ENCODE measurements at regions not wholly inside any gene's neighbourhood (a gene's known extent, or its start where the extent isn't known, plus 50 kb on each side); places are given as distances from the start of the nearest gene placed in this dataset.
"Not testable (repeated sequence)": the region's sequence is repeated elsewhere in the genome, so short reads cannot be mapped to it uniquely, and the experiment has no call there.

DNA sequence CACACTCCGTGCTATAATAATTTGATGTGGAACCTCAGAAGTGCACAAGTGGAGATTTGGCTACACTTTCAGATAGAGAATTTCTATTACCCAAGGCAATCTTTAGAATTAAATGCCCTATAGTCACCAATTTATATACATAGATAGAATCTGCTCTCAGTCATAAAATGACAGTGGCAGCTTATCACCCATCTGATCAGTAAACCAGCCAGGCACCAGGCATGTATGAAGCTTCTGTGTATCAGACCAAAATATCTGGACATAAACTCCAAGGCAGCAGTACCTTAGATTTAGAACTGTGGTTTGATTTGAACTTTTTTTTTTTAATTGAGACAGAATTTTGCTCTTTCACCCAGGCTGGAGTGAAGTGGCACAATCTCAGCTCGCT lies 180.9 kb downstream of the IPMK start:
- peaks cover 2% of the 10 kb centered on the region for H3K9me3 Mint-ChIP-seq
- H3K4me3 Mint-ChIP-seq, result no peak overlapping the region
- ATAC-seq (ENCODE audit: low read depth) (no peak), DNase-seq (ENCODE audit: low spot score in 2 of 2) (no peak)
- no peak overlapping the region for H3K27ac Mint-ChIP-seq
- H3K36me3 Mint-ChIP-seq, result no peaks in the 10 kb centered on the region
- peaks cover 4% of the 10 kb centered on the region for H3K27me3 Mint-ChIP-seq
- H3K4me1 Mint-ChIP-seq, result no peaks in the 10 kb centered on the region

DNA sequence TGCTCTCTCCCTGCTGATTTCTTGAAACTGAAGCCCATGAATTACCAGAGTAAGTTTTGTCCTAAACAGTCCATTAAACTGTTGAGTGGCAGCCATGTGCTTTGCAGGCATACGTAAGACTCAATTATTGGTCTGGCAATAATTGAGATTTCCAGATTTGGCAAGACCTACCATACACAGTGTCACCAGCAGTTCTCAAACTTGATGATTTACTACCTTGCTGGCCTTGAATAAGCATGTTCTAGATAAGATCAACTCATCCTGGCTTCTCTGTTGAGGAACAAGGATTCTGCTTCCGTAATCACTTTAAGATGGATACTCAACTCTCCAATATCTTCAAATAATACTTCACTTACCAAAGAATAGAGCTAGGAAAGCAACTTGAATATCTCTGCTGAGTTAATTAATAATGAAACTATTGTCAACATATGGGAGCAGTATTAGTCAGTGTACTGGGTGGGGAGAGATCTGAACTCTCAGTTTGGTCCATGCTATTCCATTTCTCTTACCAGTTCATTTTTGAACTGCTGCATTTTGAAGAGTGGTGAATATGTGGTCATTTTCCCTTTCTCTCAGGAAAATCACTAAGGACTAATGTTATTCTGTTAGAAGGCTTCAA lies 181.4 kb downstream of the IPMK start:
- peaks cover 7% of the 10 kb centered on the region for H3K27me3 Mint-ChIP-seq
- peaks cover 2% of the 10 kb centered on the region for H3K9me3 Mint-ChIP-seq
- no peak for ATAC-seq (ENCODE audit: low read depth)
- no peaks in the 10 kb centered on the region for H3K36me3 Mint-ChIP-seq
- no peak overlapping the region for H3K27ac Mint-ChIP-seq
- DNase-seq (ENCODE audit: low spot score in 2 of 2), result no peak
- no peak overlapping the region for H3K4me3 Mint-ChIP-seq
- H3K4me1 Mint-ChIP-seq, result no peaks in the 10 kb centered on the region

DNA sequence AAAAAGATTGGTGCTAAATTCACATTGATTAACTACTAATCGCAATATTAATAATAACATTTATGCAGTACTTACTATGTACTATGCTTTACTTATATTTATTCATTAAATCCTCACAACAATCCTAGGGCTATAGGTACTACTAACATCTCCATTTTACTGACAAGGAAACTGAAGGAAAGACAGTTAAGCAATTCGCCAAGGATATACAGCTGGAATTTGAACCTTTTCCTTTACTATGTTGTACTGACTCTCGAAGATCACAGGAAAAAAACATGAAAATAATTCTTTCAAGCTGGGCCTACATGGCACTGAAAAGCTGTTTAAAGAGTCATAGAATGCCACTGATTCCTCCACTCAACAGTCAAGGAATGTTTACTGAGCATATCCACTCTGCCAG lies 185.4 kb downstream of the IPMK start:
- ATAC-seq (ENCODE audit: low read depth) (no peak), DNase-seq (ENCODE audit: low spot score in 2 of 2) (no peak)
- no peak overlapping the region for H3K4me3 Mint-ChIP-seq
- peaks cover 5% of the 10 kb centered on the region for H3K27me3 Mint-ChIP-seq
- H3K36me3 Mint-ChIP-seq, result no peaks in the 10 kb centered on the region
- H3K9me3 Mint-ChIP-seq, result peaks cover 2% of the 10 kb centered on the region
- H3K4me1 Mint-ChIP-seq, result no peaks in the 10 kb centered on the region
- no peak overlapping the region for H3K27ac Mint-ChIP-seq

DNA sequence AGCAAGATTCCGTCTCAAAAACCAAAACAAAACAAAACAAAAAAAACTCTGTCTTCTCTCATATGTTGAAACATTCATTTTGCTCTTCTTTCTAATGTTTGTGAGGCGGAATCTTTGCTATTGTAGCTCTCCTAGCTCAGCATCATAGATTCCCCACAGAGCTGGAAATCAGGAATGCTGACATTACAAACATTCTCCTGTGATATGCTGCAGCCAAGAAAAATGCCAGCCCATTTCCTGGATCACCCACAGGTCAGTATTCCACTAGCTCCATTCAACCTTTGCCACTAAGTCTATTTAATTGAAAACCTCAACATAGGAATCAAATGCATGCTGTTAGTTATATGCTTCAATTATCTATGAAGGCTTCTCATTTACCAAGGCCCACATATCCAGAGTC lies 186.3 kb downstream of the IPMK start:
- Mint-ChIP-seq H3K27ac (no peak overlapping the region), H3K4me3 (no peak overlapping the region), H3K27me3 (peaks cover 5% of the 10 kb centered on the region), H3K9me3 (peaks cover 2% of the 10 kb centered on the region), H3K4me1 (no peaks in the 10 kb centered on the region), H3K36me3 (no peaks in the 10 kb centered on the region)
- DNase-seq (ENCODE audit: low spot score in 2 of 2), result no peak
- ATAC-seq (ENCODE audit: low read depth), result no peak

DNA sequence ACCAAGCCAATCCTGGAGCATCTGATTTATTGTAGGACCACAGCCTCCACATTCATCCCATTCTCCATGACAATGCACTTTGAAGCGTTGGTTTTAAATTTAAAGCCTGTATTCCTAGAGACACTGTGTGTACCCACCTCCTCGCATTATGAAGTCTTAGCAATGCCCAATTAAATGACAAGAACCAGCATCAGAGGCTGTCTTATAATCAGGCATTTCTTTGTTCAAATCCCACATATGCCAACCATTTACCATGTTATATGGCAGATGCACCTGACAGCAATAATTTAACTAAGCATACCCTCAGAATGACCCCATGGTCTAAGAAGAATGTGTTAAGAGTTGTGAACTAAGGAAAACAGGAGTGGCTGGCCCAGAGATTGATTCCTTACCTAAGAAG lies 188.2 kb downstream of the IPMK start:
- peaks cover 3% of the 10 kb centered on the region for H3K27me3 Mint-ChIP-seq

DNA sequence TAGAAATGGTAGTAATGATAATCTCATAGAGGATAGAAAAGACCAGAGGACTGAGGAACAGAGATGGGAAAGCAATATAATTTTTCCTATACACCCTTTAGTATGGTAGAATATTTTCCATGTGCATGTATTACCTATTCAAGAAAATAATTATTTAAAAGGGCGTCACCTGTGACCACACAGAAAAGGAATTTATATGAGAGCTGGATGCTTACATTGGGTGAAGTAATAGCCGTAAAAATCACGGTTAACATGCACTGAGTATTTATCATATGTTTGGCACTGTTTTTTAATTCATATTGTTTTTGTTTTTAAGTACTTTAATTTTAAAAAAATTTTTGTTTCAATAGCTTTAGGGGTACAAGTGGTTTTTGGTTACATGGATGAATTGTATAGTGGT lies 195.1 kb downstream of the IPMK start:
- ATAC-seq (ENCODE audit: low read depth), result no peak
- Mint-ChIP-seq H3K36me3 (no peaks in the 10 kb centered on the region), H3K4me1 (no peaks in the 10 kb centered on the region), H3K27ac (no peak overlapping the region), H3K4me3 (no peak overlapping the region), H3K9me3 (no peaks in the 10 kb centered on the region), H3K27me3 (peaks cover 6% of the 10 kb centered on the region)
- DNase-seq (ENCODE audit: low spot score in 2 of 2), result no peak

More for the DNA sequence above, 188.2 kb downstream of the IPMK start:
- Mint-ChIP-seq H3K4me3 (no peak overlapping the region), H3K9me3 (peaks cover 2% of the 10 kb centered on the region), H3K36me3 (no peaks in the 10 kb centered on the region), H3K4me1 (no peaks in the 10 kb centered on the region), H3K27ac (no peak overlapping the region)
- DNase-seq (ENCODE audit: low spot score in 2 of 2) (no peak), ATAC-seq (ENCODE audit: low read depth) (no peak)

DNA sequence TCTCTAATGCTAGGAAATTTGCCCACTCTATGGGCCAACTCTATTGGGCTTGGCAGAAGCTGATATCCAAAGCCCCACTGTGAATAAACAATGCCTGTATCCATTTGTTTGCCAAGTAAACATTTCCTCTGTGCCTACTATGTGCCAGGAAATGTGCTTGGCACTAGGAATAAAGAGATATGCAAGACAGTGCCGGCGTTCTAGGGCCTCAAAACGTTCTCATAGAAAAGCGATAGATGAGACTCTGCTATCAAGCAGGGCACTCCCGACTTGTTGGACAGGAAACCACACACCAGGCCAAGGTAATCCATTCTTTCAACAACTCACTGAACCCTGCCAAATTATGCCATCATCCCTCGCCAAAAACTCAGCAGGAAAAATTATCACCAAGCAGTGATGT lies 196.7 kb downstream of the IPMK start:
- H3K9me3 Mint-ChIP-seq, result no peaks in the 10 kb centered on the region
- H3K27ac Mint-ChIP-seq, result no peak overlapping the region
- H3K4me3 Mint-ChIP-seq, result no peak overlapping the region
- H3K36me3 Mint-ChIP-seq, result no peaks in the 10 kb centered on the region
- ATAC-seq (ENCODE audit: low read depth), result no peak
- H3K27me3 Mint-ChIP-seq, result peaks cover 10% of the 10 kb centered on the region
- H3K4me1 Mint-ChIP-seq, result no peaks in the 10 kb centered on the region
- DNase-seq (ENCODE audit: low spot score in 2 of 2), result no peak

DNA sequence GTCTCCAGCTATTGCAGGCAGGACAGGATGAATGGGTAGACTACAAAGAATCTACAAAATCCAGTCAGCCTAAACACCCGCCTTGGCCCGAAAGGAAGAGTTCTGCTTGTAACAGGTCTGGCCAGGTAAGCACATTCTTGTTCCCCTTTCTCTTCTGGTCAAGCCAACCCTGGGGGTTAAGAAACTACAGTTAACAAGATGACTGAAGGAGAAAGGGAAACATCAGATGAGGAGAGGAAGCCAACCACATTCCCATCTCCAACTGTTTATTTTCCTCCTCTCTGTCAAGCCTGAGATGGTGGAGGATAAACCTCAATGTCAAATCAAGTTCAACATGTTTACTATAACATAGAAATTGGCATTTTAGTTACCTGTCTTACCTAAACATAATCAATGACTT lies 198.9 kb downstream of the IPMK start:
- Mint-ChIP-seq H3K4me3 (no peak overlapping the region), H3K36me3 (no peaks in the 10 kb centered on the region), H3K27me3 (peaks cover 11% of the 10 kb centered on the region), H3K9me3 (no peaks in the 10 kb centered on the region), H3K4me1 (no peaks in the 10 kb centered on the region), H3K27ac (no peak overlapping the region)
- DNase-seq (ENCODE audit: low spot score in 2 of 2) (no peak), ATAC-seq (ENCODE audit: low read depth) (no peak)

DNA sequence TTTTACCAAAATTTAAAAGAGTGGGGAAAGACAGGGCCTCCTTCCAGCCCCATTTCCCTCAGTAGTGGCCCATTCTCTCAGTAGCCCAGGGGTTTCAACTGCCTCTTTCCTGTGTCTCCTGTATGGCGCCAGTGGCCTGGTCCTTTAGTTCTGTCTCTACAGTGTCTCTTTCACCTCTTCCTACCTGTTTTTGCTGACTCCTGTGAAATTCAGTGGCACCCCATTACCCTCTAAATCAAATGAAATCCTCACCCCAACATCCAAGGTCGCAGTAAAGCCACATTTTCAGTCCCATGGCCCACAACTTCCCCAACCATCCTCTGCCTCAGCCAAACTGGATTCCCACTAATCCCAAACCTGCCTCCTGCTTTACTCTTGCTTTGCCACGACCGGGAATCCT lies 200.7 kb downstream of the IPMK start:
- Mint-ChIP-seq H3K27ac (no peak overlapping the region), H3K4me1 (no peaks in the 10 kb centered on the region), H3K4me3 (no peak overlapping the region), H3K36me3 (no peaks in the 10 kb centered on the region), H3K27me3 (peaks cover 8% of the 10 kb centered on the region), H3K9me3 (no peaks in the 10 kb centered on the region)
- no peak for DNase-seq (ENCODE audit: low spot score in 2 of 2)
- no peak for ATAC-seq (ENCODE audit: low read depth)

DNA sequence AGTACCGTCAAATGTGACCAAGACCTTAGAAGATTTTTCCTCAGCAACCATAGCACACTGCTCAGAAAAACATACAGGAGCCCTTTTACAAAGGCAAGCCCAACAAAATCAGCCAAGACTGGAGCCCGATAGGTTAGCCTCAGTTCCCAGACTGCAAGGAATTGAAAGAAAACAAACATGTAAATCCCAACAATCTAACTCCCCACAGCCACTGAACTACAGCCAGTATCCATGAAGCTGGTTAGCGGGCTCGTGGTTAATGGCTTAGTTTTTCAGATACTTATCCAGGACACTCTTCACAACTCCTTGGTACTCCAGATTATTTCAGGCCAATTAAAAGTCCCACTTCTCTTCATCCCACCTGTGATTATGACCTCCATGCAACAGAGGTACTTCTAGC lies 201.6 kb downstream of the IPMK start:
- H3K4me3 Mint-ChIP-seq, result no peak overlapping the region
- H3K27me3 Mint-ChIP-seq, result peaks cover 10% of the 10 kb centered on the region
- no peaks in the 10 kb centered on the region for H3K4me1 Mint-ChIP-seq
- H3K27ac Mint-ChIP-seq, result no peak overlapping the region
- no peak for DNase-seq (ENCODE audit: low spot score in 2 of 2)
- H3K36me3 Mint-ChIP-seq, result no peaks in the 10 kb centered on the region
- ATAC-seq (ENCODE audit: low read depth), result no peak
- no peaks in the 10 kb centered on the region for H3K9me3 Mint-ChIP-seq

DNA sequence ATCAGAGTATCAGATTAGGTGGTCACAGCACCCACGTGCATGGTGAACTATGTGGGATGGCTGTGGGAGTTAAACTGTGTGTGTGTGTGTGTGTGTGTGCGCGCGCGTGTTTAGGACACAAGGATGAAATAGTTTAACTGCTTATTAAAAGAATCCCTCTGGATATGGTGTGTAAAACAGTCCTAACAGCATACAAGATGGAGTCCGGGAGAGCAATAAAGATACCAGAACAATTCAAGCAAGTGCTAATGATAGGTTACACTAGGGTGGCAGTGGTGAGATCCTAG lies 202.2 kb downstream of the IPMK start:
- H3K4me3 Mint-ChIP-seq, result no peak overlapping the region
- DNase-seq (ENCODE audit: low spot score in 2 of 2), result no peak
- no peaks in the 10 kb centered on the region for H3K4me1 Mint-ChIP-seq
- ATAC-seq (ENCODE audit: low read depth), result no peak
- peaks cover 10% of the 10 kb centered on the region for H3K27me3 Mint-ChIP-seq
- H3K27ac Mint-ChIP-seq, result no peak overlapping the region
- no peaks in the 10 kb centered on the region for H3K36me3 Mint-ChIP-seq
- no peaks in the 10 kb centered on the region for H3K9me3 Mint-ChIP-seq

DNA sequence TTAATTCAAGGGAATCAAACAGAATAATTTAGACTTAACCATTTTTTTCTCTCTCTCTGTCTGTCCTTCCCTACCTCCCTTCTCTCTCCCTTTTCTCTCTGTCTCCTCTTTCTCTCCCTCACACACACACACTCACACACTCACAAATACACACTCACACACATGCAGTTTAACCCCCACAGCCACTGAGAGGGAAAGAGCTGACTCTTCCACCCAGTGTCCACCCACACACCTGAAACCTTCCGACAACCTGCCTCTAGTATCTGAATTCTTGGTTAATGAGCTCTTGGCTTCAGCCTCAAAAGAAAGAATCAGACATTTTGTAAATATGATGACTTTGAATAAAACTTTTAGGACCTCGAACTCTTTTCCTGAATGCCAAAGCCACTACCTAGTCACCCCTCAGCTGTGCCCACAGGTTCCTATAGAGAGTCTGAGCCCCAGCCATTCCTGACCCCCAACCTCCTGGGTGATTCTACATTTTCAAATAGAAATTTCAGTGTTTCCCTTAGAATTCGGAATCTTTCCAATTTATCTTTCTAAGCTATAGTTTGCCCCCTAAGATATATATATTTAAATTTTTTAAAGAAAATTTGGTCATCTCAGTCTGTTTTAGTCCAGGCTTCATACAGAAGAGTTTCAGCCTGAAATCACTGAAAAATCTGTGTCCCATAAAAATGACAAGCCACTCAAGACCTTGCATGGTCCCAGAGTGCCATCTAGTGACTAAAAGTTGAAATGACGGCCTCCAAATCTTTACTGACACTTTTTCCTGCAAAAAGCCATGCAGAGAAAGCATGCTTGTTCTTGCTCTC lies 202.8 kb downstream of the IPMK start:
- Mint-ChIP-seq H3K9me3 (no peaks in the 10 kb centered on the region), H3K4me3 (no peak overlapping the region), H3K4me1 (no peaks in the 10 kb centered on the region), H3K27ac (no peak overlapping the region), H3K27me3 (peaks cover 10% of the 10 kb centered on the region), H3K36me3 (no peaks in the 10 kb centered on the region)
- ATAC-seq (ENCODE audit: low read depth) (no peak), DNase-seq (ENCODE audit: low spot score in 2 of 2) (peak in 1 of 2 donors; percentile 12)

DNA sequence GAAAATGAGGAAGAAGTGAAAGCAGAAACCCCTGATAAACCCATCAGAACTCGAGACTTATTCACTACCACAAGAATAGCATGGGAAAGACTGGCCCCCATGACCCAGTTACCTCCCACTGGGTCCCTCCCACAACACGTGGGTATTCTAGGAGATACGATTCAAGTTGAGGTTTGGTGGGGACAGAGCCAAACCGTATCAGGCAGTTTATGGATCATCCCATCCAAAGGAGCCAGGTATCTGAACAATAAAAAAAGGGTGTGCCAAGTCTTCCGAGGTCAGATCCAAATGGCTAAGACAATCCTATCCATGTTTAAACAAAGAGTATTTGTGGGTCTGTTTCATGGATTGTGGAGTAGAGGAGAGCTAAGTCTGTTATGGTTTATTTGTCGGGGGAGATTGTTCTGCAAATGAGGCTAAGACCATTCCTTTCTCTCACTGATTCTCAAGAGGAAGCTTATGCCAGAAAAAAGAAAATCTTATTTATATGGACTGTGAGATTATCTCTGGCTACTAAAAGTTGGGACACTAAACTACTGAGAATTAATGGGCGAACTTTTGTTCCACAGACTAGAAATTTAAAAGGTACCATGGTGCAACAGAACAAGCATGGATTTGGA lies 203.7 kb downstream of the IPMK start:
- no peak for ATAC-seq (ENCODE audit: low read depth)
- Mint-ChIP-seq H3K27me3 (peaks cover 10% of the 10 kb centered on the region), H3K4me1 (no peaks in the 10 kb centered on the region), H3K9me3 (no peaks in the 10 kb centered on the region), H3K36me3 (no peaks in the 10 kb centered on the region), H3K4me3 (no peak overlapping the region), H3K27ac (no peak overlapping the region)
- DNase-seq (ENCODE audit: low spot score in 2 of 2), result no peak

DNA sequence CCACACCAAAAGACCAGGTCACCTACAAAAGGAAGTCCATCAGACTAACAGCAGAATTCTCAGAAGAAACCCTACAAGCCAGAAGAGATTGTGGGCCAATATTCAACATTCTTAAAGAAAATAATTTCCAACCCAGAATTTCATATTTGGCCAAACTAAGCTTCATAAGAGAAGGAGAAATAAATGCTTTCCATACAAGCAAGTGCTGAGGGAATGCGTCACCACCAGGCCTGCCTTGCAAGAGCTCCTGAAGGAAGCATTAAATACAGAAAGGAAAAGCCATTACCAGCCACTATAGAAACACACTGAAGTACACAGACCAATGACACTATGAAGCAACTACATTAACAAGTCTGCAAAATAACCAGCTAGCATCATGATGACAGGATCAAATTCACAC lies 209.0 kb downstream of the IPMK start:
- not testable (repeated sequence) for H3K27me3 Mint-ChIP-seq; H3K4me1 Mint-ChIP-seq; H3K4me3 Mint-ChIP-seq; H3K36me3 Mint-ChIP-seq; H3K9me3 Mint-ChIP-seq; H3K27ac Mint-ChIP-seq; ATAC-seq (ENCODE audit: low read depth); DNase-seq (ENCODE audit: low spot score in 2 of 2)

DNA sequence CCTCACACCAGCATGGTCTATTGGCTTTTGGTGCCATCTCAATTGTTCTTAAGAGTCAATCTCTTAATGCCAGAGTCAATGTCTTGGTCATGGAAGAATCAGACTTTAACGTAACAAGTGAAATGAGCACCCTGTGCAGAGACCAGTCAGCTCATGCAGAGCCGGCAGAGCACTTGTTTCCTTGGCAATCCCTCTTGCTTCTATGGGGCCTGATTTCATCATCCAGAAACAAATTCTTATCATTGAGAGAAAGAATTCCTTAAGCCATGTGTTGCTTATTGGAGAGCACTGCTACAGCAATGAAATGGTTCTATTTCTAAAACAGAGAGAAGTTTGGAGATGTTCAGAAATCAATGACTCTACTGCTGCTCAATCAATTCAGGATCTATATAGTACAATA lies 212.8 kb downstream of the IPMK start:
- ATAC-seq (ENCODE audit: low read depth) (no peak), DNase-seq (ENCODE audit: low spot score in 2 of 2) (no peak)
- H3K4me1 Mint-ChIP-seq, result no peaks in the 10 kb centered on the region
- H3K27ac Mint-ChIP-seq, result no peak overlapping the region
- no peaks in the 10 kb centered on the region for H3K9me3 Mint-ChIP-seq
- H3K27me3 Mint-ChIP-seq, result no peaks in the 10 kb centered on the region
- no peaks in the 10 kb centered on the region for H3K36me3 Mint-ChIP-seq
- H3K4me3 Mint-ChIP-seq, result no peak overlapping the region

Data from memory B cell (primary cell).